Ascending aorta (tissue), 2 donors: ENCODE measurements at regions not wholly inside any gene's neighbourhood (a gene's known extent, or its start where the extent isn't known, plus 50 kb on each side); places are given as distances from the start of the nearest gene placed in this dataset.

Experiments used
- DNase-seq, 2 donors: peaks; one replicate each; pipeline ENCODE4 v3.0.0-alpha.2; 2019; ENCODE audit warnings: low spot score in 2 of 2
- H3K27ac ChIP-seq, 2 donors: fragments of 200-600 bp; sonication (generic); one replicate each; pipeline ENCODE4 v1.5.1; 2016 to 2017; ENCODE audit warnings: mild to moderate bottlenecking in 1 of 2
- H3K27me3 ChIP-seq: fragments of 200-600 bp; sonication (generic); one replicate; pipeline ENCODE4 v1.5.1; 2017
- H3K36me3 ChIP-seq, 2 donors: fragments of 200-600 bp; sonication (generic); one replicate each; pipeline ENCODE4 v1.5.1; 2016
- H3K4me1 ChIP-seq, 2 donors: fragments of 200-600 bp; sonication (generic); one replicate each; pipeline ENCODE4 v1.5.1; 2016 to 2017; ENCODE audit warnings: mild to moderate bottlenecking in 1 of 2
- H3K4me3 ChIP-seq, 2 donors: fragments of 200-600 bp; sonication (generic); one replicate each; pipeline ENCODE4 v1.5.1; 2016 to 2017; ENCODE audit warnings: mild to moderate bottlenecking in 1 of 2
- H3K9me3 ChIP-seq, 2 donors: fragments of 200-600 bp; sonication (generic); one replicate each; pipeline ENCODE4 v1.5.1; 2016
- intact Hi-C: fragments of 100-400 bp; cut with DNase I; formaldehyde crosslinking; loops from one replicate; pipeline ENCODE4 v1.15.1; 2023
- TF ChIP-seq, protein P1 (sequence below), 3 experiments: fragments of 200-600 bp in 2 of 3; fragments of 450-650 bp in 1 of 3; sonication (generic) in 2 of 3; IDR thresholded peaks; one replicate each; pipeline ENCODE4 v1.5.1; 2016 to 2019; ENCODE audit warnings: antibody characterized with exemption in 3 of 3, mild to moderate bottlenecking in 1 of 3, moderate library complexity in 1 of 3

DNA sequence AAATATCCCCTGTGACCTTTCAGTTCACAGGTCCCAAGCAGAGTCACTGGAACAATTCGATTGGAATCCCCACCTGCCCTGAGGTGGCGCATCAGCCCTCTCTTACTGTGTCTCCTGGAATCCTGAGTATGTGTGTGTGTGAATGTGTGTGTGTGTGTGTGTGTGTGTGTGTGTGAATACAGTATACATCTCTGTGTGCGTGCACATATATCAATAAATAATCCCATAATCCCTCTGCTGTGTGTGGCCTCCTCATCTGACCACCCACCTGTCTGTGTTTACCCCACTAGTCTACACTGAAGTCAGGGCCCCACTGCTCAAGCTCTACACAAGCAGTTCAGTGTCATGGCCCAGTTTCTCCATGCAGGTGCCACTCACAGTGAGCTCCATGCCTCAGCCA lies 187.4 kb downstream of the ERCC6L2 start:
- intact Hi-C loops = loop anchor here (5.0 kb wide), 3 partner anchors 36 to 336 kb away; no protein-coding TSS in a partner anchor
- no peak for DNase-seq
- no peaks in the 10 kb centered on the region for H3K9me3 ChIP-seq
- H3K4me3 ChIP-seq = no peak overlapping the region
- peaks cover 0 to 18% of the 10 kb centered on the region in 2 donors for H3K4me1 ChIP-seq
- H3K27ac ChIP-seq = no peak overlapping the region
- H3K27me3 ChIP-seq = no peaks in the 10 kb centered on the region
- TF ChIP-seq, protein P1, sequence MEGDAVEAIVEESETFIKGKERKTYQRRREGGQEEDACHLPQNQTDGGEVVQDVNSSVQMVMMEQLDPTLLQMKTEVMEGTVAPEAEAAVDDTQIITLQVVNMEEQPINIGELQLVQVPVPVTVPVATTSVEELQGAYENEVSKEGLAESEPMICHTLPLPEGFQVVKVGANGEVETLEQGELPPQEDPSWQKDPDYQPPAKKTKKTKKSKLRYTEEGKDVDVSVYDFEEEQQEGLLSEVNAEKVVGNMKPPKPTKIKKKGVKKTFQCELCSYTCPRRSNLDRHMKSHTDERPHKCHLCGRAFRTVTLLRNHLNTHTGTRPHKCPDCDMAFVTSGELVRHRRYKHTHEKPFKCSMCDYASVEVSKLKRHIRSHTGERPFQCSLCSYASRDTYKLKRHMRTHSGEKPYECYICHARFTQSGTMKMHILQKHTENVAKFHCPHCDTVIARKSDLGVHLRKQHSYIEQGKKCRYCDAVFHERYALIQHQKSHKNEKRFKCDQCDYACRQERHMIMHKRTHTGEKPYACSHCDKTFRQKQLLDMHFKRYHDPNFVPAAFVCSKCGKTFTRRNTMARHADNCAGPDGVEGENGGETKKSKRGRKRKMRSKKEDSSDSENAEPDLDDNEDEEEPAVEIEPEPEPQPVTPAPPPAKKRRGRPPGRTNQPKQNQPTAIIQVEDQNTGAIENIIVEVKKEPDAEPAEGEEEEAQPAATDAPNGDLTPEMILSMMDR (IDR thresholded peaks at IDR 0.05) = no peak
- H3K36me3 ChIP-seq = no peaks in the 10 kb centered on the region

DNA sequence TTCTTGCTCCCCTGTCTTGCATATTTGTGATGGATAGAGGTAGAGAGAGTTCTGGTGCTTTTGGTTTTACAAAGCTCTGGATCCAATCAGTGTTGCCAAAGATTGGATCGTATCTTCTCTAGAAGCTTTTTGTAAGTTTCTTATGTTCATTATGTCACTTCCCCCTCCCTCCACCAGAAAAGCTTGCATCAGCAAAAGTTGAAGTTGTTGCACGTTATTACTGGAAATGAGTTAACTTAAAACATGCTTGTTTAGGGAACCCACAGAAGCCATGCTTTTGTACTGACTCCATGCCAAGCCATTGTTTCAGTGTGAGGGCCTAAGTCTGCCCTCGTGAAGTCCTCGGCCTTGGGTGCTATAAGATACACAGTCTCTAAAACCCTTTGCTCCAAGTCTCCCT lies 186.5 kb downstream of the ERCC6L2 start:
- TF ChIP-seq, protein P1 (IDR thresholded peaks at IDR 0.05) = no peak
- intact Hi-C loops = loop anchor here (5.0 kb wide), 3 partner anchors 35 to 335 kb away; no protein-coding TSS in a partner anchor
- no peaks in the 10 kb centered on the region for H3K36me3 ChIP-seq
- no peaks in the 10 kb centered on the region for H3K27me3 ChIP-seq
- H3K27ac ChIP-seq = peak overlapping the region in 1 of 2 donors; percentile 44
- H3K4me3 ChIP-seq = no peak overlapping the region
- peaks cover 0 to 13% of the 10 kb centered on the region in 2 donors for H3K4me1 ChIP-seq
- no peak for DNase-seq
- no peaks in the 10 kb centered on the region for H3K9me3 ChIP-seq

DNA sequence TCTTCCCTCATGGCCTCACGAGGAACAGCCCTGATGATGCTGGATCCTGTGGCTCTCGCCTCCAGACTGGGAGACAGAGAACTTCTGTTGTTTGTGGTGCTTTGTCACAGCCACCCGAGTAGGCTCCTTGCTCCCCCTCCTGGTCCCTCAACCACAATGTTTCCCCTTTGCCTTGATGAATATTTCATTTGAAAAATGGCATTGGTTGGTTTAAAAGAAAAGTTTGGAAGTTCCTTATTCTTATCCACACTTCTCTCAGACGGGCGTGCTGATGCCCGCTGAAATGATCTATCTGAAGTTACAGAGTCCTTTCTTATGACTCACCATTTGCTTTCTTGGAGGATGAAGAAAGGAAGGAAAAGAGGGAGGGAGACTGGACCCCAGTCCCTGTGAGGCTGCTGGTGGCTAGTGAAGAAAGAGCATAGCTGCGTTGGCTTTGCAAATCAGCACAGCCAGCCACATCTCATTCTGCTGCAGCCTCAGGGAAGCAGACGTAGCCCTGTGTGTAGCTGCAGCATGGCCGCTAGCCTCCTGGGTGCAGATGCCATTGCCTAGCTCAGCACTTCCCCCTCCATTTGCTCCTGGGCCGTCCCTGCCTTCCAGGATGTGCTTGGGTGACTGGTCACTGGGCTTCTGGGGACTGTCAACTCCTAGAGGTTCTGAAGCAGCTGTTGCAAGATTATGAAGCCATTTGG lies 185.9 kb downstream of the ERCC6L2 start:
- Histone ChIP-seq H3K9me3 (no peaks in the 10 kb centered on the region), H3K4me3 (no peak overlapping the region), H3K27me3 (no peaks in the 10 kb centered on the region), H3K27ac (peak overlapping the region; percentile 22 to 44), H3K36me3 (no peaks in the 10 kb centered on the region), H3K4me1 (peaks cover 0 to 9% of the 10 kb centered on the region in 2 donors)
- peak in 1 of 2 donors; percentile 76 for DNase-seq
- TF ChIP-seq, protein P1 (IDR thresholded peaks at IDR 0.05) = peak; percentile 36 to 54 (median 37)
- intact Hi-C loops = loop anchor here (5.0 kb wide), 3 partner anchors 34 to 334 kb away; no protein-coding TSS in a partner anchor

DNA sequence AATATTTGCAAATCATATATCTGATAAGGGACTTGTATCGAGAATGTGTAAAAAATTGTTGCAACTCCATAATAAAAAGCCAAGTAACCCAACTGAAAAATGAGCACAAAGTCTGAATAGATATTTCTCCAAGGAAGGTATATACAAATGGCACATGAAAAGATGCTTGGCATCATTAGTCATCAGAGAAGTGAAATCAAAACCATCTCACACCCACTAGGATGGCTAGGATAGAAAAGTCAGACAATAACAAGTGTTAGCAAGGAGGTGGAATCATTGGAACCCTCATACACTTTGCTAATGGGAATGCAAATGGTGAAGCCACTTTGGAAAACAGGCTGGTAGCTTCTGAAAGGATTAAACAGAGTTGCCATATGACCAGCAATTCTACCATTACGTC lies 182.7 kb downstream of the ERCC6L2 start:
- no peaks in the 10 kb centered on the region for H3K9me3 ChIP-seq
- intact Hi-C loops = loop anchor here (10.0 kb wide), 1 partner anchor 543 kb away; the partner anchor contains the start of gene PTCH1
- H3K4me1 ChIP-seq = peaks cover 0 to 9% of the 10 kb centered on the region in 2 donors
- TF ChIP-seq, protein P1 (IDR thresholded peaks at IDR 0.05) = no peak
- no peak overlapping the region for H3K27ac ChIP-seq
- H3K4me3 ChIP-seq = no peak overlapping the region
- no peak for DNase-seq
- H3K27me3 ChIP-seq = no peaks in the 10 kb centered on the region
- H3K36me3 ChIP-seq = no peaks in the 10 kb centered on the region

DNA sequence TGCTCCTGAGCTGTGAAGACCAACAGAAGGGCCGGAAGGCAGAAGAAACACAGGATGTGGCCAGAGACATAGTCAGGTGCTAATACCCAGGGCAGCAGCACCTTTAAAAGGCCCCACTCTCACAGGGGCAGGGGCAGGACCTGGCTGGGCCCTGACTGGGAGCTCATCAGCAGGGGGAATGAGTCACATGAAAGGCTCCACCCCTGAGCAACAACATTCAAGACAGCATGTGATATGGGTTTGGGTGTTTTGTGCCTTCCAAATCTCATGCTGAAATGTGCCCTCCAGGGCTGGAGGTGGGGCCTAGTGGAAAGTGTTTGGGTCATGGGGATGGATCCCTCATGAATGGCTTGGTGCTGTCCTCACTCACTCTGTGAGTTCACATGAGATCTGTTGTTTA lies 181.7 kb downstream of the ERCC6L2 start:
- TF ChIP-seq, protein P1 (IDR thresholded peaks at IDR 0.05) = no peak
- H3K36me3 ChIP-seq = no peaks in the 10 kb centered on the region
- intact Hi-C loops = loop anchor here (10.0 kb wide), 1 partner anchor 542 kb away; the partner anchor contains the start of gene PTCH1
- no peak overlapping the region for H3K4me3 ChIP-seq
- no peak overlapping the region for H3K27ac ChIP-seq
- DNase-seq = no peak
- H3K9me3 ChIP-seq = no peaks in the 10 kb centered on the region
- H3K27me3 ChIP-seq = no peaks in the 10 kb centered on the region
- H3K4me1 ChIP-seq = peaks cover 0 to 9% of the 10 kb centered on the region in 2 donors
